T47D (cell line): ENCODE measurements at regions not wholly inside any gene's neighbourhood (a gene's known extent, or its start where the extent isn't known, plus 50 kb on each side); places are given as distances from the start of the nearest gene placed in this dataset.

Source experiments
- DNase-seq, 2 experiments: peaks; one replicate each; pipeline versions ENCODE4 v3.0.0 to v3.0.0-alpha.2; 2011 to 2012; ENCODE audit warnings: low read depth in 1 of 2, low spot score in 1 of 2
- JUND ChIP-seq: IDR thresholded peaks from 2 replicates; pipeline ENCODE4 v1.6.1; 2012; ENCODE audit warnings: low read depth
- in situ Hi-C: cut with HindIII; loops from 2 replicates; pipeline ENCODE4 v1.10.0; 2016; ENCODE audit warnings: low sequenced_read_pairs, low pct_unique_long_range_greater_than_20kb

- in situ Hi-C loops, result no loop called here
- TF ChIP-seq JUND, result no peak
- DNase-seq, result no peak
Measured at GRCh38 chr20:37643400-37643799, 50.4 kb upstream of the CTNNBL1 start.

- TF ChIP-seq JUND, result no peak
- DNase-seq, result no peak
- in situ Hi-C loops, result no loop called here
Measured at GRCh38 chr20:37642246-37642645, 51.6 kb upstream of the CTNNBL1 start.

DNA sequence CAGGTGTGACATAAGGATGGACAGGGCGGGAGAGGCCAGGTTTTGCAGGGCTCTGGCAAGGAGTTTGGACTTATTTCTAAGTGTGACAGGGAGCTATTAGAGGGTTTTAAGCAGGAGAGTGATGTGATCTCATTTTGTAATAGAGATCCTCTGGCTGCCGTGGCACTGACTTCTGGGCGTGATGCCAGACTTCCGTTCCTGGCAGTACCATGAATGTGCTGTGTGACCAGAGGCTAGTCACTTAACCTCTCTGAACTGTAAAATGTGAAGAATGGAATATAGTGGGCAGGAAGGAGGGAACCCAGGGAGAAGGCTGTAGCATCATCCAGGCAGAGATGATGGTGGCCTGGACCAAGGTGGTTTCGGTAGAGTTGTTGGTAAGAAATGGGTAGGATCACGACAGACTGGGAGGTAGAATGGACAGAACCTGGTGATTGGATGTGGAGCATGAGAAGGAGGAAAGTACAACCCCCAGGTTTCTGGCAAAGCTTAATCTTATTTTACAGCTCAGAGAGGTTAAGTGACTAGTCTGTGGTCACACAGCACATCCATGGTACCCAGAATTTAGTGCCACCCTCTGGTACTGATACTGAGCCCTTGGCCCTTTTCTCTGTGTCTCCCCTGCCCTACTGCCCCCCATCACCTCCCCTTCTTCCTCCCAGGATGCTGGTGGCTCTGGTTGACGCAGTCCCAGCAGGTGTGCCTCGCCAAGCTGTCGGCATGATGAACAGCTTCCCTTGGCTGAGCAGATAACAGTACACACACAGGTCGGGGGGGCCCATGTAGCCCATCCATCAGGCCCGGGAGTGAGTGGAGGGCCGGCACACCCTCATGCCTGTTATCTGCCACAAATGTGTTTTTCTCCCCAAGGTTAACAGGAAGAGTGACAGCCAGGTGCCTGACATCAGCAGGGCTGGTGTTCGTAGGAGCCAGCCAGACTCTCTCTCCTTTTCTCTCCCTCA is 52.9 kb upstream of the CTNNBL1 start:
- no peak for TF ChIP-seq JUND
- in situ Hi-C loops, result no loop called here
- no peak for DNase-seq

DNA sequence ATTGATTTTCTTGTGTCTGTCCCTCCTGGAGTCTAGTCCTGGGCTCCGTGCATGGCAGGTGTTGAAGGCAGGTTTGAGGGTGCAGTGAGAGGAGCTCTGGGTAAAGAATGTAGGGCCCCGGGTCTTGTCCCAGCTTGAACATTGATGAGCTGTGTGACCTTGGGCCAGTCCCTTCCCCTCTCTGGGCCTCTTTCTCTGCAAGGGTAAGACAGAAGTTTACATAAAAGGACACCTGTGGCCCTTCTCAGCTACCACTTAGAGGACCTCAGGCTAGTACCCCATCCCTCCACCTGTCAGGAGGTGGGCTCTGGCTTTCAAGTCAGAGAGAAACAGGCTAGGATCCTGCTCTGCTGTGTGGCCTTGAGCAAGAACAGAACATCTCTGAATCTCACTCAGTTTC is 55.3 kb upstream of the CTNNBL1 start:
- in situ Hi-C loops, result no loop called here
- TF ChIP-seq JUND, result no peak
- DNase-seq, result no peak

GRCh38 chr20:37636977-37637376 is 56.9 kb upstream of the CTNNBL1 start:
- no peak for DNase-seq
- in situ Hi-C loops, result no loop called here
- TF ChIP-seq JUND, result no peak

- no peak for TF ChIP-seq JUND
- in situ Hi-C loops, result no loop called here
- no peak for DNase-seq
Measured at GRCh38 chr20:37636212-37636975, 57.4 kb upstream of the CTNNBL1 start.

DNA sequence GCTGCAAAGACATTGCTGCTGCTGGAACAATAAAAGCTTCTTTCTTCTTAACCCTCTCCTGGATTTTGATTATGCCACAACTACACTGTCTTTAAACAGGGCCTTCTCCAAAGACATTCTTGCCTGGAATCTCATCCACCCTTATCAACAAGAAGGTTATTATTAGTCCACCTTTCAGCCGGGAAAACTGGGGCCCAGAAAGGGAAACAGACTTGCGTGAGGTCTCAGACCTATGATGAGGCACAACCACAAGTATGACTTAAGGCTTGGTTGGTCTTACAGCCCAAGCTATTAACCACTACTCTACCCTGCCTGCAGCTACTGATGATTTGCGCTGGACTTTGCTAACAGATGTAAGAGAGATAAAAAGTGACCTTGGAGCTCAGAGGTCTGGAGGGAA is 62.8 kb upstream of the CTNNBL1 start:
- in situ Hi-C loops, result no loop called here
- DNase-seq, result no peak
- TF ChIP-seq JUND, result no peak

DNA sequence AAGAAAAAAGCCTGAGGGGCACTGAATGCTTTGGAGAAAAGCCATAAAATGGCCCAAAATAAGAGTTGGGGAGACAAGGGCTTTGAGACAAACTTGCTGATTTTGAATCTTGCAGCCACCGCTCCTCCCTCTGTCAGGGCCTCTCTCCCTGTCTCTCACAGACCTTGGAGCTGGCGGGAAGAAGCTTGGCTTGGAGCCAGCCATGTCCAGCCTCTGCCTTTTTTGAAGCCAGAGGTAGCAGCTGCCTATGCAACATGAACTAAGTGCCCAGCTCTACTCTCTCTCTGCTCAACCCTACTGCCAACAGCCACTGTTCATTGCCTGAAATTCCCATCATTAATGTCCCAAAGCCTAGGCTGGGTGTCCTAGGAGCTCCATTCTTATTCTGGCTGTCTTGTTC is 63.7 kb upstream of the CTNNBL1 start:
- in situ Hi-C loops, result no loop called here
- no peak for TF ChIP-seq JUND
- DNase-seq, result no peak

DNA sequence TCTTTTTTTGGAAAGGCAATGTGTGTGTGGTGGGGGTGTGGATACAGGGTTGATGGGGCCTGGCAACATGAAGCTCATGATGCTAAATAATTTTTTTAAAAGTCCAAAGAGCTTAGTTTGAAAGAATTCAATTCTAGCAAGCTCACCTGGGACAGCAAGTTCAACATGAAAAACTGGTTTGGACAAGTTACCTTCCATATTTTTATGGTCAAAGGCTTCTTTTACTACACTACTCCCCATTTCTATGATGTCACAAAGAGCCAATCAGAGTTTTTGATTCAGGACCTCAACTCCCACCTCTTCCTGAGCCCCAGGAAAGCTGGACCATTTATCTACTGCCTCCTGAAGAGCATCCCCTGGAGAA is 66.1 kb upstream of the CTNNBL1 start:
- DNase-seq, result peak in 1 of 2 experiments; percentile 62
- TF ChIP-seq JUND, result no peak
- in situ Hi-C loops, result no loop called here

DNA sequence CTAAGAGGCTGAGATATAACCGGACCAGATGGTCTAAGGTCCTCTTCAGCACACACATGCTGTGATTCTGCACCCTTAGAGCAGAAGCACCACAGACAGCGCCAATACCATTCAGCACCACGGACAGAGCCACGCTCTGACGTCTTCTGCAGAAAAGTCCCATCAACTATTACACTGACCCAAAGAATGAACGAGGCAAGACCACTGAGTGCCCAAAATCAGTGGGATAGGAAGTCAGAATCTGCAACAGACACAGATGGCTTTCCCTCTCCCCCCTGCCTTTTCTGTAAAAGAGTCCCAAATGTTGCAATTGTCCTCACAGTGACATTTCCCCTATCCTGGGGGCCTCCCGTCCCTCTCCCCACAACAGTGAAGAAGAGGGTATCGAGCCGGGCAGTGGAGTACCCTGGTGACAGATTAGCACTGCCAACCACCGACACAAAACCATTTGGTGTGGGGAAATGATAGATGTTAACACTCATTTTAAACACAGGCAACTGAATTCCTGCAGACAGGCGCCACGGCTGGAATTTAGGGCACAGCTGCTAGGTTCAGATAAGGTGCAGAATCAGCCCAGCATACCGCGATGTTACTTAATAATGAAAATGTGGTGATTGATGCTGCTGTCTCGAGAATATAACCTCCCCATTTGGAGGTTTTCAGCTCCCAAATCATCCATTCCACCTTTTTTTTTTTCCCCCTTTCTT is 66.6 kb upstream of the CTNNBL1 start:
- in situ Hi-C loops, result no loop called here
- peak; percentile 70 to 90 for DNase-seq
- TF ChIP-seq JUND, result no peak

- in situ Hi-C loops, result no loop called here
- no peak for TF ChIP-seq JUND
- no peak for DNase-seq
Measured at GRCh38 chr20:37624963-37625362, 68.9 kb upstream of the CTNNBL1 start.

DNA sequence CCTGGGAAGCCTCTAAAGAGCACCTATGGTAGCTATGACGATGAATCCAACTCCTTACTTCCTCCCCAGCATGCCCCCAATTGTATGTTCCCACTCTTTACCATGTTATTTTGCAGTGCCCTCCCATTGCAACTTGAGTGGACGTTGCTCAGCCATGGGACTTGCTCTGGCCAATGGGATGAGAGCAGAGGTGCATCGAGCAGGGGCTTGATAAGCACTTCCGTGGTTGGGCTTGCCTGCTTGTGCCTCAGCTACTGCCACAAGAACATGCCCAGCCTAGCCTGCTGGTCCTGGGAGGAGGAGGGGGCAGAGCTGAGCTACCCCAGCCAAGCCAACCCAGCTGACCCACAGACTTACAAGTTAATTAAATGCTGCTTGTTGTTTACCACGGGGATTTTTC is 71.1 kb upstream of the CTNNBL1 start:
- in situ Hi-C loops, result no loop called here
- TF ChIP-seq JUND, result no peak
- DNase-seq, result no peak

GRCh38 chr20:37619496-37619895 is 74.3 kb upstream of the CTNNBL1 start:
- no peak for DNase-seq
- in situ Hi-C loops, result no loop called here
- no peak for TF ChIP-seq JUND
